Esophagus squamous epithelium (tissue), 5 donors: ENCODE measurements at regions not wholly inside any gene's neighbourhood (a gene's known extent, or its start where the extent isn't known, plus 50 kb on each side); places are given as distances from the start of the nearest gene placed in this dataset.
"Not testable (repeated sequence)": the region's sequence is repeated elsewhere in the genome, so short reads cannot be mapped to it uniquely, and the experiment has no call there.

Experiments
- DNase-seq: peaks from one replicate; lab custom pipeline; 2025; lab: John Stamatoyannopoulos, UW
- H3K27ac ChIP-seq, 4 donors: fragments of 200-600 bp; sonication (generic); one replicate each; pipeline ENCODE4 v1.5.1; 2016 to 2019; ENCODE audit warnings: mild to moderate bottlenecking in 1 of 4
- H3K27me3 ChIP-seq, 4 donors: fragments of 200-600 bp; sonication (generic); 1 replicate in 3 of 4; 2 replicates in 1 of 4; pipeline versions ENCODE4 v1.5.1 to v1.6.0; 2017 to 2021; ENCODE audit warnings: antibody characterized with exemption in 1 of 4
- H3K36me3 ChIP-seq, 3 donors: fragments of 200-600 bp; sonication (generic); one replicate each; pipeline ENCODE4 v1.5.1; 2016 to 2019
- H3K4me1 ChIP-seq, 3 donors: fragments of 200-600 bp; sonication (generic); one replicate each; pipeline ENCODE4 v1.5.1; 2017 to 2019
- H3K4me3 ChIP-seq, 4 donors: fragments of 200-600 bp; sonication (generic); 1 replicate in 3 of 4; 2 replicates in 1 of 4; pipeline ENCODE4 v1.5.1; 2016 to 2019; ENCODE audit warnings: mild to moderate bottlenecking in 2 of 4, moderate library complexity in 1 of 4
- H3K9me3 ChIP-seq, 3 donors: fragments of 200-600 bp; sonication (generic); one replicate each; pipeline ENCODE4 v1.5.1; 2016 to 2019
- WGBS, 2 donors: methylation state at CpG; one replicate each; pipeline ENCODE4 v1.1.5; 2018; 5-methylcytosine and 5-hydroxymethylcytosine counted together
- intact Hi-C: fragments of 100-400 bp; cut with DNase I; formaldehyde crosslinking; loops from one replicate; pipeline ENCODE4 v1.15.0; 2022
- donor health status: DM: yes; HTN: yes; CAD: no.

GRCh38 chr2:113551637-113552318, 53.3 kb downstream of the FOXD4L1 start:
- H3K9me3 ChIP-seq, H3K4me1 ChIP-seq, H3K36me3 ChIP-seq, H3K27me3 ChIP-seq, intact Hi-C loops, H3K4me3 ChIP-seq, DNase-seq: not testable (repeated sequence)
- peak overlapping the region in 1 of 4 donors; percentile 17 for H3K27ac ChIP-seq
- WGBS, 2 donors: 8 to 20% methylated on average over 5 to 7 of the region's 11 CpGs

DNA sequence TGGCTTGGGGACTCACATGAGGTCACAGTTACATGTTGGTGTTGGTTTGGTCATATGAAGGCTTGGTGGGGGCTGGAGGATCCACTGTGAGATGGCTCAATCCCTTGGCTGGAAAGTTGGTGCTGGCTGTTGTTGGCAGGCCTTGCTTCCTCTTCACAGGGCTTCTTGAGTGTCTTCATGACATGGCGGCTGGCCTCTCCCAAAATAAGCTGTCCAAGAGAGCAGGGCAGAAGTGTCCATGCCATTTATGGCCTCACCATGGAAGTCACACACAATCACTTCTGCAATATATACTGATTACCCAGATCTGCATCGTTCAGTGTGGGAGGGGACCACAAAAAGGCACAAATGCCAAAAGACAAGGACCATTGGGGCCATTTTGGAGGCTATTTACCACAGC, 61.4 kb downstream of the FOXD4L1 start:
- H3K9me3 ChIP-seq, intact Hi-C loops, H3K4me1 ChIP-seq, H3K27ac ChIP-seq, H3K27me3 ChIP-seq, DNase-seq, H3K4me3 ChIP-seq, H3K36me3 ChIP-seq: not testable (repeated sequence)
- WGBS, 2 donors: 100% methylated on average over 2 of the region's 2 CpGs; no CpG with 5 or more reads in 1 of the 2 donors

DNA sequence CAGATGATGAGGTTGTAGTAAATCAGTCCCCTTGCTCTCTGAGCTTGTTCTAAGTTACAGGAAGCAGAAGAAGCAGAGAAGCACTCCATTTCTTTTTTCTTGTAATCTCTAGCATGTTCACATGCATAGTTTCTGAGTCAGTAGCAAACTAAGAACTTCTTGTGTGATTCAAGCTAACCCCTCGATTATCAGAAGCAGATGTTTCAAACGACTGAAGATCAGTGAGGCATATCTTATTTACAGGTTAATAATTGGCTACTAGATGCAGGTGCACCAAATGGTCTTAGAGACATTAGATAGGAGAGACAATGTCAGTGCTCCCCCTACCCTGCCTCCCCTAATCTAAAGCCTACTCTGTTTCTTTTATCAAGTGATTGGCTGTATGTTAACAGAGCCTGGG, 64.2 kb downstream of the FOXD4L1 start:
- intact Hi-C loops, H3K4me1 ChIP-seq, H3K27ac ChIP-seq, H3K9me3 ChIP-seq, H3K4me3 ChIP-seq, H3K36me3 ChIP-seq, H3K27me3 ChIP-seq, DNase-seq: not testable (repeated sequence)
- WGBS, 2 donors: 60% methylated on average over 1 of the region's 2 CpGs; no CpG with 5 or more reads in 1 of the 2 donors

DNA sequence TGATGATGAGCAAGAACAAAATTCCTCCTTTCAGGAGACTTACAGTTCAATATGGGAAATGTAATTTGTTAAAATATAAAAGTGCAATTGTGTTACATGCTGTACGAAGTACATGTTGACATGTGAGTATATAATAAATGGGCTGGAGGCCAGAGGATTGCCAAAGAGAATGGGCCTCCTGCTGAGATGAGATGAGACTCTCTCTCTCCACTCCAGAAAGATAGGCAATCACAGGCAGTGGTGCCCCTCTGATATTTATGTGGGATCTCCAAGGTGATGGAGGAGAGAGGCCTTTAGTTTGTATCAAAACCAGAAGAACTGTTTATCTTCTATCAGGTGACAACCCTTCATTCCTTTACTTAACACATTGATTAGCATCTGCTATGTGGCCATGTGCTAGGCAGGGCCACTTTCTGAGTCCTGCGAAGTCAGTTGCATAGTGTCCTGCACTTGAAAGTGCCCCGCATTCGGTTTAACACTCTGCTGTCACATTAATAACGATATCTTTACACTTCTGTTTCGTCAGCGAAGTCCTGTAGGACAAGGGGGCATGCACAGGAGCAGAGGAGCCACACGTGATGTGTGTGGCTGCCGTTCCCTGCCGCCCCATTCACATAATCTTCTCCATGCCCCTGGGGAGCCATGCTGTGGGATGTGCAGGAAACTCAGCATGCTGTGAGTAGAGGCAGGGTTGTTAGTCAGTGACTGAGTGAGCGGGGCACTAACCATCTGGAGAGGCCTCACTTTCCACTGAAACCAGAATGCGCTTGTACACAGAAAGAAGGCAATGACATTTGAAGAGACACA, 60.2 kb upstream of the RABL2A start:
- WGBS, 2 donors: 50 to 82% methylated on average over 3 to 6 of the region's 12 CpGs

DNA sequence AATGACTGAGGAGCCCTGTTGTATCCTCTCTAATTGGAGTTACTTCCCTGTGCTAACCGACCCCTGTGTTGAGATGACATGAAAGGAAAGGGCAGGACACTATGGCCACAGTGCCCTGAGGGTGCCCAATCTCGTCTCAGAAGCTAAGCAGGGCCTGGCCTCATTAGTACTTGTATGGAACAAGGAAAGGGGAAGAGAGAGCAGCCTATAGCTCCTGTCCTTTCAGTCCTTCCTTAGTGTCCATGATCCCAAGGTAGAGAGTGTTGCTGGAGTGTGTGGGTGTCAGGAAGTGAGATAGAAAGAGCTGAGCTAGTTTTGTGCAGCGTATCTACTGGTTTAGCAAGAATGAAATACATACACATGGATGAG, 59.6 kb upstream of the RABL2A start:
- WGBS, 2 donors: 48 to 75% methylated on average over 2 to 3 of the region's 3 CpGs
- H3K36me3 ChIP-seq, H3K4me1 ChIP-seq, H3K27ac ChIP-seq, H3K9me3 ChIP-seq, H3K27me3 ChIP-seq, intact Hi-C loops, H3K4me3 ChIP-seq, DNase-seq: not testable (repeated sequence)

More for the DNA sequence above, 60.2 kb upstream of the RABL2A start:
- H3K27me3 ChIP-seq, H3K9me3 ChIP-seq, DNase-seq, H3K27ac ChIP-seq, H3K4me1 ChIP-seq, H3K36me3 ChIP-seq, intact Hi-C loops, H3K4me3 ChIP-seq: not testable (repeated sequence)

- intact Hi-C loops, H3K4me1 ChIP-seq, H3K9me3 ChIP-seq, H3K4me3 ChIP-seq, H3K27ac ChIP-seq, H3K27me3 ChIP-seq, H3K36me3 ChIP-seq, DNase-seq: not testable (repeated sequence)
- WGBS, 2 donors: 92 to 93% methylated on average over 11 to 12 of the region's 14 CpGs
These were observed 58.8 kb upstream of the RABL2A start for GRCh38 chr2:113568231-113568630.

- H3K36me3 ChIP-seq, intact Hi-C loops, H3K9me3 ChIP-seq, H3K4me3 ChIP-seq, H3K27ac ChIP-seq, H3K4me1 ChIP-seq, H3K27me3 ChIP-seq, DNase-seq: not testable (repeated sequence)
- 54 to 64% methylated on average over 2 of the region's 2 CpGs for WGBS, 2 donors
These were observed 57.0 kb upstream of the RABL2A start for GRCh38 chr2:113570082-113570481.

GRCh38 chr2:113570509-113571009, 56.5 kb upstream of the RABL2A start:
- H3K27ac ChIP-seq, H3K4me3 ChIP-seq, H3K4me1 ChIP-seq, H3K9me3 ChIP-seq, DNase-seq, H3K27me3 ChIP-seq, H3K36me3 ChIP-seq, intact Hi-C loops: not testable (repeated sequence)
- WGBS, 2 donors: 58 to 89% methylated on average over 1 of the region's 3 CpGs

GRCh38 chr2:113571482-113572068, 55.5 kb upstream of the RABL2A start:
- H3K27me3 ChIP-seq, intact Hi-C loops, H3K36me3 ChIP-seq, H3K4me1 ChIP-seq, H3K27ac ChIP-seq, H3K4me3 ChIP-seq, DNase-seq, H3K9me3 ChIP-seq: not testable (repeated sequence)
- 60% methylated on average over 1 of the region's 6 CpGs; no CpG with 5 or more reads in 1 of the 2 donors for WGBS, 2 donors

- H3K9me3 ChIP-seq, H3K4me3 ChIP-seq, H3K36me3 ChIP-seq, H3K27ac ChIP-seq, intact Hi-C loops, H3K27me3 ChIP-seq, DNase-seq, H3K4me1 ChIP-seq: not testable (repeated sequence)
- WGBS, 2 donors: 63 to 90% methylated on average over 2 of the region's 4 CpGs
These were observed 51.3 kb upstream of the RABL2A start for GRCh38 chr2:113575721-113576120.

DNA sequence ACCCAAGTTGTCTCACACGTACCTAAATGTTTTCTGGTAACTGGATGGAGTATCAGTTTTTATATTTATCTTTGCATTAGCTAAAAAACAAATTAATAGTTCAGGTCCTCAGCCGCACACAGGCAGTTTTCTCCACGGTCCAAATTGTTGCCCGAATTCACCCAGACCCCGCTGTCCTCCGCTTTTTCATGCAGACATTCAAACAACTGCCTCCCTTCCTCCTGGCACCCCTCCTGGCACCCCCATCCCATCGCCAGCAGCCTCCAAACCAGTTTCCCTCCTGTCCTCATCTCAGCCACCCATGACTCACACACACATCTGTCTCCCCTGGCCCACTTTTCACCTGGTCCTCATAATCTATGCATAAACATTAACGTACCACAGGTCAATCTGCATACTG, 50.7 kb upstream of the RABL2A start:
- H3K4me1 ChIP-seq, H3K27me3 ChIP-seq, H3K9me3 ChIP-seq, H3K36me3 ChIP-seq, DNase-seq, H3K4me3 ChIP-seq, intact Hi-C loops, H3K27ac ChIP-seq: not testable (repeated sequence)
- WGBS, 2 donors: 84 to 88% methylated on average over 8 of the region's 8 CpGs
